ENCODE measurements at regions not wholly inside any gene's neighbourhood (a gene's known extent, or its start where the extent isn't known, plus 50 kb on each side); places are given as distances from the start of the nearest gene placed in this dataset.

- no peak for TF ChIP-seq POLR2AphosphoS5 (IDR thresholded peaks at IDR 0.05)
- no peak for TF ChIP-seq CTCF (IDR thresholded peaks at IDR 0.05)
Observed at GRCh38 chr4:56241500-56241899, 145.8 kb downstream of the AASDH start.

Measured in gastroesophageal sphincter (tissue), 3 donors.